BLaER1 treated with 17β-estradiol and CSF1 and Interleukin-3, amounts not matched to agents 10 nM and 100 nM (cell line): ENCODE measurements at regions not wholly inside any gene's neighbourhood (a gene's known extent, or its start where the extent isn't known, plus 50 kb on each side); places are given as distances from the start of the nearest gene placed in this dataset.

Source experiments
- H3K27ac ChIP-seq, 11 experiments: shearing (Covaris generic); formaldehyde crosslinking; 2 replicates each; pipeline ENCODE4 v1.8.1; 2022
- H3K27me3 ChIP-seq, 11 experiments: shearing (Covaris generic); formaldehyde crosslinking; 2 replicates each; pipeline ENCODE4 v1.8.1; 2022
- H3K36me3 ChIP-seq, 11 experiments: shearing (Covaris generic); formaldehyde crosslinking; 2 replicates each; pipeline ENCODE4 v1.8.1; 2022
- H3K4me1 ChIP-seq, 10 experiments: shearing (Covaris generic); formaldehyde crosslinking; 2 replicates each; pipeline ENCODE4 v1.8.1; 2022
- H3K4me2 ChIP-seq, 11 experiments: shearing (Covaris generic); formaldehyde crosslinking; 2 replicates each; pipeline ENCODE4 v1.8.1; 2022
- H3K4me3 ChIP-seq, 10 experiments: shearing (Covaris generic); formaldehyde crosslinking; 2 replicates each; pipeline ENCODE4 v1.8.1; 2022
- H3K9ac ChIP-seq, 11 experiments: shearing (Covaris generic); formaldehyde crosslinking; 2 replicates each; pipeline ENCODE4 v1.8.1; 2022
- H3K9me3 ChIP-seq, 11 experiments: shearing (Covaris generic); formaldehyde crosslinking; replicated peaks in 1 of 11; 2 replicates each; pipeline ENCODE4 v1.8.1; 2022
- H4K20me1 ChIP-seq, 11 experiments: shearing (Covaris generic); formaldehyde crosslinking; 2 replicates each; pipeline ENCODE4 v1.8.1; 2022
- Cebpa-rat ChIP-seq, 11 experiments: shearing (Covaris generic); IDR thresholded peaks; 2 replicates each; pipeline ENCODE4 v1.8.1; 2022

- H3K9me3 ChIP-seq = no peaks in the 10 kb centered on the region
- no peak overlapping the region for H3K27ac ChIP-seq
- no peaks in the 10 kb centered on the region for H4K20me1 ChIP-seq
- no peaks in the 10 kb centered on the region for H3K36me3 ChIP-seq
- H3K9ac ChIP-seq = no peak overlapping the region
- H3K4me2 ChIP-seq = no peak overlapping the region
- H3K27me3 ChIP-seq = no peaks in the 10 kb centered on the region
- no peak overlapping the region for H3K4me3 ChIP-seq
- peaks cover 7 to 21% (median 14%) of the 10 kb centered on the region in 10 experiments; a peak in 19 of 20 replicates for H3K4me1 ChIP-seq
- no peak for TF ChIP-seq Cebpa-rat (IDR thresholded peaks at IDR 0.05)
These were observed 117.5 kb upstream of the HMGCLL1 start for GRCh38 chr6:55696501-55696900.

GRCh38 chr6:55696041-55696440, 117.0 kb upstream of the HMGCLL1 start:
- Histone ChIP-seq H3K4me1 (peaks cover 6 to 18% (median 12%) of the 10 kb centered on the region in 10 experiments; a peak in 19 of 20 replicates), H3K4me3 (no peak overlapping the region), H3K9ac (no peak overlapping the region), H3K4me2 (0 out of 22 replicates have a peak overlapping the region, but pooled peaks of 2 of the 11 experiments have one; percentile 18 to 58), H3K36me3 (no peaks in the 10 kb centered on the region), H4K20me1 (no peaks in the 10 kb centered on the region), H3K27ac (no peak overlapping the region), H3K9me3 (no peaks in the 10 kb centered on the region), H3K27me3 (no peaks in the 10 kb centered on the region)
- no peak for TF ChIP-seq Cebpa-rat (IDR thresholded peaks at IDR 0.05)

DNA sequence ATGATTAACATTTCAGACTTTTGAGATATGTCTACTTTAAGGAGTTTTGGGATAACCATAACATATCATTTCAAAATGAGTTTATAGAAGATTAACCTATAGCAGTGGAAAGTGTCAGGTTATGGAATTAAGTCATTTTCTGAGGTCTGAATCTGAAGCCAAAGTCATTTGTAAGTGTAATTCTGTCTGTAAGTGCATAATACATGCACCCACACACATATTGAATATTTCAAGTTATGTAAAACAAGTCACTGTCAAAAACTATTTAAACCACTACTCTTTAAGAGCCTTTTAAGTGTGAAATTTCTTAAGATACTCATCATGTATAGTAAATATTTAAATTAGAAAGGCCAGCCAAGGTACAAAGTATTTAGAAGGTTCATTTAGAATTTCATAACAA, 115.8 kb upstream of the HMGCLL1 start:
- no peak for TF ChIP-seq Cebpa-rat (IDR thresholded peaks at IDR 0.05)
- Histone ChIP-seq H3K4me2 (peak overlapping the region in 2 of 11 experiments; percentile 18 to 62; a peak in 3 of 22 replicates), H3K4me1 (peaks cover 0 to 10% (median 7%) of the 10 kb centered on the region in 10 experiments; a peak in 10 of 20 replicates), H3K27me3 (no peaks in the 10 kb centered on the region), H3K36me3 (no peaks in the 10 kb centered on the region), H4K20me1 (no peaks in the 10 kb centered on the region), H3K9me3 (no peaks in the 10 kb centered on the region), H3K9ac (no peak overlapping the region), H3K27ac (no peak overlapping the region), H3K4me3 (no peak overlapping the region)

GRCh38 chr6:55694148-55694547, 115.2 kb upstream of the HMGCLL1 start:
- Histone ChIP-seq H3K27ac (no peak overlapping the region), H3K4me1 (peaks cover 0 to 10% (median 7%) of the 10 kb centered on the region in 10 experiments; a peak in 10 of 20 replicates), H3K27me3 (no peaks in the 10 kb centered on the region), H3K4me3 (no peak overlapping the region), H4K20me1 (no peaks in the 10 kb centered on the region), H3K4me2 (no peak overlapping the region), H3K9me3 (no peaks in the 10 kb centered on the region), H3K9ac (no peak overlapping the region), H3K36me3 (no peaks in the 10 kb centered on the region)
- TF ChIP-seq Cebpa-rat (IDR thresholded peaks at IDR 0.05) = no peak

- no peak for TF ChIP-seq Cebpa-rat (IDR thresholded peaks at IDR 0.05)
- H3K36me3 ChIP-seq = no peaks in the 10 kb centered on the region
- no peak overlapping the region for H3K4me2 ChIP-seq
- no peak overlapping the region for H3K9ac ChIP-seq
- H4K20me1 ChIP-seq = no peaks in the 10 kb centered on the region
- no peak overlapping the region for H3K27ac ChIP-seq
- no peaks in the 10 kb centered on the region for H3K27me3 ChIP-seq
- H3K4me1 ChIP-seq = peaks cover 0 to 18% (median 4%) of the 10 kb centered on the region in 10 experiments; a peak in 8 of 20 replicates
- H3K4me3 ChIP-seq = no peak overlapping the region
- H3K9me3 ChIP-seq = peaks cover 0 to 5% (median 0%) of the 10 kb centered on the region in 11 experiments; a peak in 3 of 22 replicates
These were observed 100.5 kb upstream of the HMGCLL1 start for GRCh38 chr6:55679503-55679902.

GRCh38 chr6:55678330-55679224, 99.6 kb upstream of the HMGCLL1 start:
- TF ChIP-seq Cebpa-rat (IDR thresholded peaks at IDR 0.05) = no peak
- no peaks in the 10 kb centered on the region for H3K36me3 ChIP-seq
- no peak overlapping the region for H3K9ac ChIP-seq
- H3K4me3 ChIP-seq = no peak overlapping the region
- H3K27ac ChIP-seq = peak overlapping the region in 1 of 11 experiments; percentile 6; a peak in 1 of 22 replicates
- no peaks in the 10 kb centered on the region for H4K20me1 ChIP-seq
- H3K9me3 ChIP-seq = peaks cover 0 to 5% (median 0%) of the 10 kb centered on the region in 11 experiments; a peak in 1 of 22 replicates
- H3K27me3 ChIP-seq = no peaks in the 10 kb centered on the region
- H3K4me2 ChIP-seq = no peak overlapping the region
- H3K4me1 ChIP-seq = peaks cover 0 to 24% (median 6%) of the 10 kb centered on the region in 10 experiments; a peak in 8 of 20 replicates

DNA sequence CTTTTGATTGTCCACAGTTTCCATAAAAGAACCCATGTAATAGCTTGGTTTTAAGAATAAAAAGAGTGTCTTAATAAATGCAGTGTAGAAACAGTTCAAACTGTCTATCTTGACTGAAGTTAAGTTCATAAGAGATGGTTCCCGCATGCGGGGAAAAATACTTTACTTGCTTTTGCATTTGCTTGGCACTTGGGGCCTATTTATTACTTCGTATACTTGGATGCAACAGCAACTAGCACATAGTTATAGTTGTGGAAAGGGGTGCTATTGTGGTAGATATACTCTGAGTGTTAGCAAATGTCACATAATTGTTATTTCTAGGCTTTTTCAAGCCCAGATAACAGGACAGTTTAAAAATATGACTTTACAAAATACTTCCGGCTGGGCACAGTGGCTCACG, 97.7 kb upstream of the HMGCLL1 start:
- Histone ChIP-seq H3K9ac (no peak overlapping the region), H3K9me3 (no peaks in the 10 kb centered on the region), H3K36me3 (no peaks in the 10 kb centered on the region), H4K20me1 (no peaks in the 10 kb centered on the region), H3K27me3 (no peaks in the 10 kb centered on the region), H3K4me2 (no peak overlapping the region), H3K27ac (no peak overlapping the region), H3K4me3 (no peak overlapping the region), H3K4me1 (peaks cover 0 to 24% (median 6%) of the 10 kb centered on the region in 10 experiments; a peak in 8 of 20 replicates)
- TF ChIP-seq Cebpa-rat (IDR thresholded peaks at IDR 0.05) = no peak

- no peaks in the 10 kb centered on the region for H3K9me3 ChIP-seq
- H3K36me3 ChIP-seq = no peaks in the 10 kb centered on the region
- no peak for TF ChIP-seq Cebpa-rat (IDR thresholded peaks at IDR 0.05)
- no peak overlapping the region for H3K9ac ChIP-seq
- H3K4me3 ChIP-seq = no peak overlapping the region
- no peaks in the 10 kb centered on the region for H3K27me3 ChIP-seq
- peaks cover 0 to 24% (median 6%) of the 10 kb centered on the region in 10 experiments; a peak in 8 of 20 replicates for H3K4me1 ChIP-seq
- H4K20me1 ChIP-seq = no peaks in the 10 kb centered on the region
- H3K27ac ChIP-seq = no peak overlapping the region
- no peak overlapping the region for H3K4me2 ChIP-seq
These were observed 96.9 kb upstream of the HMGCLL1 start for GRCh38 chr6:55675941-55676340.

GRCh38 chr6:55674672-55675071, 95.7 kb upstream of the HMGCLL1 start:
- Histone ChIP-seq H3K9ac (no peak overlapping the region), H3K27ac (no peak overlapping the region), H3K27me3 (no peaks in the 10 kb centered on the region), H3K4me1 (peaks cover 0 to 28% (median 6%) of the 10 kb centered on the region in 10 experiments; a peak in 8 of 20 replicates), H3K4me2 (peak overlapping the region in 4 of 11 experiments; percentile 3 to 19 (median 10); a peak in 6 of 22 replicates), H3K4me3 (no peak overlapping the region), H3K9me3 (no peaks in the 10 kb centered on the region), H4K20me1 (no peaks in the 10 kb centered on the region), H3K36me3 (no peaks in the 10 kb centered on the region)
- TF ChIP-seq Cebpa-rat (IDR thresholded peaks at IDR 0.05) = no peak
